ENCODE measurements at regions not wholly inside any gene's neighbourhood (a gene's known extent, or its start where the extent isn't known, plus 50 kb on each side); places are given as distances from the start of the nearest gene placed in this dataset.

GRCh38 chrX:40268188-40268520 lies 170.4 kb upstream of the BCOR start:
- no peak for DNase-seq

DNA sequence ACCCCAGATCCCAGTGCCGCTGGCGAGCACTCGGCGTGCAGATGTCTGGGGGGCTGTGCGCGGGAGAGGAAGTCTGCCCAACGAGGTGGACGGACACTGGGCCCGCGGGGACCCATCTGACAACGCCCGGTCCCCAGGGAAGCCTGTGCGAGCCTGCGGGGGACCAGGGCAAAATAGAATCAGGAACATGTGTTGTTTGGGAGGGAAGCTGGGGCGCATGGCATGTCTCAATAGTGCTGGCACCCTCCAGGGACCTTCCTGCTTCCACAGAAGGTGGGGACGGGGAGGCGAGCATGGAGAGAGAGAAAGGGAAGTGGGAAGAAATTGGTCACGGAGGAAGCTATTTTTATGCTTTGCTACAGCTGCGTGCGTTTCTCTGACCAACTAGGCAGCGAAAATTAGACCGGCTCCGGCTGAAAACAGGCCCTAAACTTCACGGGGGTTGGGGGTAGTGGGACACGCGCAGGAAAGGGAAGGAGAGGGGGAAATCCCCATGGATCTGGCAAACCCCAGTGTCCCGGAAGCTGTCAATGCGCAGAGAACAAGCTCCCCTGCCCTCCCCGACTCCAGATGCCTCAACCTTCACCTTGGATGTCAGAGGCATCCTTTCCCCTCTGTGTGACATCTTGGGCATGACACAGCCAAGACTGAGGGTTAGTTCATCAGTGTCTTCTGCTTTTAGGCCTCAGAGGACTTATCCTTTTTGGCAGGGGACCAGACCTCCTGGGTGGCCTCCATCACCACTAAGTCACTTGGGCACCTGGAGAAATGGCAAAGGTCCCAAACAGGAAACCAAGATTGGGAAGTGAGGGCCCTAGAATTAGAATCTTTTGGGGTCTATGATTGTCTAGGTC lies 169.8 kb upstream of the BCOR start:
- peak; percentile 33 for DNase-seq

DNA sequence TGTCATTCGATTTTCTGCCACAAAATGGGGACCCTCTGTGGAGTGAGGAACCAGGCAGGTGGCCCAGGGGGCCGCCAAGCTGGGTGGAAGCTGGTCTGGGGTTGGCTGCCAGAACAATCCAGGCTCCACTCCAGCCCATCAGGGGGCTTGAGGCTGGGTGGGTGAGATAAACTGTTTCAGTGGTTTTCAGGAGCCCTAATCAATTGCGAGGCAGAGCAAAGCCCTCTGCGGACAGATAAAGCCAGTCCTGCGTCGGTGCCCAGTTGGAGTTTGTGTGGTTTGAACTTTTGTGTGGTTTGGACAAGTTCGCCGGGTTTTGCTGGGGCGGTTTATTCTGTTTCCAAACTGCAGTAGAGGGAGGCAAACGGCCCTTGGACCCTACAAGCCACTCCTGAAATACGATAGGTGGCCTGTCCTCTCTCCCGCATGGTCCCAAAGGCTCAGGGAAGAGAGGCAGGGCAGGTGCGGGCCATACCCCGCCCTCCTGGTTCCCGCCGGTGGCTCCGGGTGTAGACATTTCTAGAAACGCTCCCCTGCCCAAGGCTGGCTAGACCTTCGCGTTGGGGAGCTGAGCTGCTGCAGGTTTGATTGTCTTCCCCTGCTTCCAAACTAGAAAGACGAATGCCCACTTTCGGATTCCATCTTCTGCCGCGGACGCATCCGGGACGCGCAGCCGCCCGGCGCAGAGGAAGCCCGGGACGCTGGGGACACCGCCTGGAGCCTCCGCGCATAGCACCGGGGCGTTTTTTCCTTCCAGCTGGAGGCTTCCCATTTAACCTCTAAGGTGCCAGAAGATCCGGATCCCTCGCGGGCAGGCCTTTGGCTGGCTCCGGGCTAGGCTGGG lies 169.0 kb upstream of the BCOR start:
- DNase-seq = peak; percentile 81

DNA sequence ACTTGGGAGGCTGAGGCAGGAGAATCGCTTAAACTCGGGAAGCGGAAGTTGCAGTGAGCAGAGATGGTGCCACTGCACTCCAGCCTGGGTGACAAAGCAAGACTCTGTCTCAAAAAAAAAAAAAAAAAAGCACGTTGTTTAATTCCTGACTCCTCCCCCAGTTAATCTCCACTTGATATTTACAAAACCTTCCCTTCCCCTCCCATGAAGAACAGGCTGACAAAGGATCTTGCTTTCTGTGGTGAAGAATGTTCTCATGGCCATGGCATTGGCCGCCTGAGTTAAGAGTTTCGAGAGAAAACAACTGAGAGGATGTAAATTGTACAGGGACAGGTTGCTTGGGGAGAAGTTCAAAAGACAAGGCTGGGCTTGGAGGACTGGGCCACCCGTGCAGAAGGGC lies 168.2 kb upstream of the BCOR start:
- DNase-seq = no peak

GRCh38 chrX:40263014-40263560 lies 165.3 kb upstream of the BCOR start:
- DNase-seq = peak; percentile 43

DNA sequence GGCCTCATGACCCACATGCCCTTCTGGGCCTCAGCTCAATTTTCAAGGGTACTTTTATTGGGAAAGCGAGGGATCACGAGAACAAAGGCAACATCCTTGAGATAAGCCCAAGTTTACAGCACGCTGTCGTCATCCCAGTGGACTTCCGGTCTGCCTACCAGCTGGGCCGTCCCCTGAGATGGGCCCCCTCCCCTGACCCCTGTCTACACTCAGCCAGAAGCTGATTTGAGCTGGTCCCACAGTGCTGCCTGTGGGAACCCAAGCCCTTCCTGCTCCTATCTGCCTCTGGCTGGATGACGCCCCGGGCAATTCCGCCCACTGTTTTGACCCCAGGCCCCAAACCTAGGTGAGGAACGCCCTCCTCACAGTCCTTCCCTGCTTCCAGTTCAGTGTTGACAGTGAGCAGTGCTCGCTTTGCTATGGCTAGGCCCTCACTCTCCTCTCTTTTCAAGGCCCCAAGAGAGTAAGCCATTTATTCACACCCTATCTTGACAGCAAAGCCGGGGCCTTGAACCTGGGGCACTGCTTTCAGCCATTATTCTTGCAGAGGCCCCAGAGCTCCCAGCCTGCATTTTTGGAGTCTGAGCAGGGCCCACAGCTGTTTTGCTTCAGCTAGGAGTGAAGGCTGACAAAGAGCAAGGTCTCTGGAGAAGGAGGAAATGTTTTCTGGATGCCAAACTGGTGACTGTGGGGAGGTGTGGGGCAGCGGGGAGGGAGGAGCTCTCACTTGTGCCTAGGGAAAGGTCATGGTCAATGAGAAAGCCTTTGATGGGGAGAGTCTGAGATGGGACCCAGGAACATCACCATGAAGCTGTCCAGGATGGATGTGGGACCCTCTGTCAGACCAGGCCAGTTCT lies 164.6 kb upstream of the BCOR start:
- peak; percentile 52 for DNase-seq

DNA sequence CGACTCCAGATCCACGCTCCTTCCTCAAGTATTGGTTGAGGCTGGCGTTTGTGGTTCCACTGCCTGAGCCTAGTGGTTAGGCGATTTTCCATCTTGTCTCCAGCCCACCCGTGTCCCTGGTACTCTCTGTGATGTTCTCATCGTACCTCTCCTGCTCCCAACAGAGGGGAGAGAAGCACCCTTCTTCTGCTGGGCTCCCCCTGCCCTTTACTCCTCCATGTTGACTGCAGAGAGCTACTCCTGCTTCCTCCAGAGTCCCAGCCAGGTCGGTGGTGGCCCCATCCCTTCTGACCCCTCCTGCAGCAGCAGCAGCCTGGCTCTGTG lies 164.0 kb upstream of the BCOR start:
- no peak for DNase-seq

GRCh38 chrX:40260146-40260747 lies 162.5 kb upstream of the BCOR start:
- no peak for DNase-seq

DNA sequence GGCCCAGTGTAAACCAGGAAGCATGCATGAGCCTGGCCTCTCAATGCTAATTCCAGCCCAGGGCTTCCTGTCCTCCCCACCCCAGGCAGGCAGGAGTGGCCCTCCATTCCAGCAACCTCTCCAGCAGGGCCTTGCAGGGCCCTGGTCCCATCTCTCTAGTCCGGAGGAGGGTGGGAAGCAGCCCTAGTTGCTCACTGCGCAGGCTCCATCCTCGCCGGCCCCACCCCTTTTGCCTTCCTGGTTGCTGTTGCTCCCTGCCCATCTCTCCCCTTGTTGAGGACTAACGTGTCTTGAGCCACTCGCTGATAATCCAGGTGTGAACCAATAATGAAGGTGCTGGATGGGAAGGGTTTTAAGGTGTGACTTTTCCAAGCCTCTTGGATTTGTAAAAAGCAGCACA lies 161.2 kb upstream of the BCOR start:
- no peak for DNase-seq

- no peak for DNase-seq
Observed at GRCh38 chrX:40253771-40254170, 156.0 kb upstream of the BCOR start.

DNA sequence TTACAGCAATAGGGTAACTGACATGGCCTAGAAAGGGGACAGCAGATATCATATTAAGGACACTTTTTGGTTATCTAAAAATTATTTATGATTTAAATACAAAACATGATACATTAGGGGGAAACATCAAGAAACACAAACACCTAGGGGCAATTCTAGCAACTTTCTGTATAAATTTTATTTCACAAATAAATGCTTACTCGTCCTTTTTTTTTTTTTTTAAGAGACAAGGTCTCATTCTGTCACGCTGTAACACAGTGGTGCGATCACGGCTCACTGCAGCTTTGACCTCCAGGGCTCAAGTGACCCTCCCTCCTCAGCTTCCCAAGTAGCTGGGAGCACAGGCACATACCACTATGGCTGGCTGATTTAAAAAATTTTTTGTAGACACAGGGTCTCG lies 151.8 kb upstream of the BCOR start:
- no peak for DNase-seq

- DNase-seq = no peak
Observed at GRCh38 chrX:40248822-40249221, 151.1 kb upstream of the BCOR start.

GRCh38 chrX:40247848-40248622 lies 150.3 kb upstream of the BCOR start:
- DNase-seq = no peak

DNA sequence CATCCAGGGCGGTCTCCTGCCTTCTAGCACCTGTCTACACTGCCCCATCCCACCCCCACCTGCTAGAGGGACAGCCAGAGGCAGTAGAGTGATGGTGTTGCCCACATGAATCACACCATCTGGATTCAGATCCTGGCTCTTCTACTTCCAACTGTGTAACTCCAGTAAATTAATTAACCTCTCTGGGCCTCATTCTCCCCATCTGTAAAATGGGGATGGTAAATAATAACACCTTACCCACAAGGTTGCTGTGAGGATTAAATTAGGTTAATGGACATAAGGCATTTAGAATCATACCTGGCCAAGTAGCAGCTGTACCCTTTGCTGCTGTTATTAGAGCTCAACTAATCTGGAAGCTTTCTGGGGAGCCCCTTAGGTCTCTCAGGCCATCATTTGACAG lies 149.6 kb upstream of the BCOR start:
- no peak for DNase-seq

DNA sequence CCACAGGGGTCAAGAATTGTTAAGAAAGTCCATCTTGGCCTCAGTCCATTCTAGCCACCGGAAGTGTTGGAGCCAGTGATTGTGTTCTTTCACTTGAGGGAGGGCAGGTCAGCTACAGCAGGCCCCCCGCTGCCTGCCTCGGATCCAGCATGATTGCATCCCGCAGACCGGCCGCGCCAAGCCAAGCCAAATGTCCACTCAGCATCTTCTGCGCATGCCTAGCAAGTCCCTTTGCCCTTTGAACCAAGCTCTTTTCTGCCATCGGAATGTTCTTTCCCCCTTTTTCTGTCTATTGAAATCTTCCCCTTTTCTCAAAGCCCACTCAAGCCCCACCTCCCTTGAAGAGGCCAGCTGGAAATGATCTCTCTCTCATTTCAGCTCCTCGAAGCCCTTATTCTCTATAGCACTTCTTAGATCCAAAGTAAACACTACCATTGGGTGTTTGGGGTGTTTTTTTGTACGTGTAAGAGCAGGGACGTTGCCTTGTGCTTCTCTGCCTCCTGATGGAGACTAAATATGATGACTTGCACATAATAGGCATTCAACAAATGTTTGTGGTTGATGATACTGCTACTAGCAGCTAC lies 147.8 kb upstream of the BCOR start:
- DNase-seq = peak; percentile 27

GRCh38 chrX:40244980-40245379 lies 147.2 kb upstream of the BCOR start:
- DNase-seq = no peak

GRCh38 chrX:40243755-40244515 lies 146.2 kb upstream of the BCOR start:
- peak; percentile 21 for DNase-seq

- DNase-seq = no peak
Observed at GRCh38 chrX:40240844-40241243, 143.1 kb upstream of the BCOR start.

- DNase-seq = no peak
Observed at GRCh38 chrX:40237731-40238178, 140.0 kb upstream of the BCOR start.

DNA sequence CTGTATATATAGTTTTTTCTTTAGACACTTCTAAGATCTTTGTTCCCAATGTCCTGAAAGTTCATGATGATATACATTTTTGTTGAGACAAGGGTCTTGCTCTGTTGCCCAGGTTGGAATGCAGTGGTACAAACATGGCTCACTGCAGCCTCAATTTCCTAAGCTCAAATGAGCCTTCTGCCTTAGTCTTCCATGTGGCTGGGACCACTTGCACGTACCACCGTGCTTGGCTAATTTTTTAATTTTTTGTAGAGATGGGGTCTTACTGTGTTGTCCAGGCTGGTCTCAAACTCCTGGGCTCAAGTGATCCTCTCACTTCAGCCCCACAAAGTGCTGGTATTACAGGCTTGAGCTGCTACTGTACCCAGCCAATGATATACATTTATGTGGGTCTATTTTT lies 132.9 kb upstream of the BCOR start:
- no peak for DNase-seq

- DNase-seq = no peak
Observed at GRCh38 chrX:40227125-40227524, 129.4 kb upstream of the BCOR start.

Data from right hindlimb (tissue), 1 donor.